ENCODE measurements at regions not wholly inside any gene's neighbourhood (a gene's known extent, or its start where the extent isn't known, plus 50 kb on each side); places are given as distances from the start of the nearest gene placed in this dataset.

DNA sequence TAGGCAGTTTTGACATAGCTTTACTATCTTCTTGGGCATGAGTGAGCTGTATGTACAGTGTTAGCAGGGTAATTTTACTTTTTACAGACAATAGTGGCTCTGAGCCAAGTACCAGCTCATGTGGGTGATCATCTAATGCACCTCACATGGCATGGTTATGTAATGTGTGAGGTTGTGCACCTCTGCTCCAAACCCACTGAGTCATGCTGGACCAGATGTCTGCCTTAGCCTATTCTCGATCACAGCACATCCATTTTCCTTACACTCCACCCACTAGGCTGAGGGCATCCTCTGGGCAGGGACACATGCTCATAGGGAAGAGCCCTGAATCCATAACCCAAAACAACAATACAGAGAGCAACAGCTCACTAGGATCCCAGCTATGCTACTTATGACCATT is 71.6 kb upstream of the FBXL4 start:
- no peak for TF ChIP-seq CTCF (conservative IDR thresholded peaks at IDR 0.05; ENCODE audit: low read depth, low read length)
- no peak for TF ChIP-seq EZH2phosphoT487 (IDR thresholded peaks at IDR 0.05; ENCODE audit: borderline replicate concordance, low read length)
- no peak for TF ChIP-seq EZH2 (IDR thresholded peaks at IDR 0.05; ENCODE audit: low read length, unreplicated experiment)
